Chondrocyte (in vitro differentiated cells): ENCODE measurements at regions not wholly inside any gene's neighbourhood (a gene's known extent, or its start where the extent isn't known, plus 50 kb on each side); places are given as distances from the start of the nearest gene placed in this dataset.

Experiments used
- DNase-seq: peaks from one replicate; pipeline ENCODE4 v3.0.0; 2021; ENCODE audit warnings: mixed read lengths, low spot score
- H3K27ac Mint-ChIP-seq: one replicate; pipeline ENCODE4 v1.8.0; 2021; ENCODE audit warnings: mild to moderate bottlenecking, moderate library complexity, mixed read lengths; ENCODE audit not compliant: unreplicated experiment
- H3K27me3 Mint-ChIP-seq: 2 replicates; pipeline ENCODE4 v1.8.0; 2021; ENCODE audit warnings: low read depth, mixed read lengths
- H3K36me3 Mint-ChIP-seq: 2 replicates; pipeline ENCODE4 v1.8.0; 2021; ENCODE audit warnings: low read depth, mixed read lengths
- H3K4me1 Mint-ChIP-seq: 2 replicates; pipeline ENCODE4 v1.8.0; 2021; ENCODE audit warnings: low read depth, mild to moderate bottlenecking, mixed read lengths
- H3K4me3 Mint-ChIP-seq: one replicate; pipeline ENCODE4 v1.8.0; 2021; ENCODE audit warnings: mild to moderate bottlenecking, moderate library complexity, mixed read lengths; ENCODE audit not compliant: unreplicated experiment
- H3K9me3 Mint-ChIP-seq: 2 replicates; pipeline ENCODE4 v1.8.0; 2021; ENCODE audit warnings: low read depth, mixed read lengths
- TF ChIP-seq, protein P1 (sequence below): fragments of 200-600 bp; sonication (generic); IDR thresholded peaks from 2 replicates; pipeline ENCODE4 v1.5.0; 2021; ENCODE audit warnings: antibody characterized with exemption, mild to moderate bottlenecking, moderate library complexity

DNA sequence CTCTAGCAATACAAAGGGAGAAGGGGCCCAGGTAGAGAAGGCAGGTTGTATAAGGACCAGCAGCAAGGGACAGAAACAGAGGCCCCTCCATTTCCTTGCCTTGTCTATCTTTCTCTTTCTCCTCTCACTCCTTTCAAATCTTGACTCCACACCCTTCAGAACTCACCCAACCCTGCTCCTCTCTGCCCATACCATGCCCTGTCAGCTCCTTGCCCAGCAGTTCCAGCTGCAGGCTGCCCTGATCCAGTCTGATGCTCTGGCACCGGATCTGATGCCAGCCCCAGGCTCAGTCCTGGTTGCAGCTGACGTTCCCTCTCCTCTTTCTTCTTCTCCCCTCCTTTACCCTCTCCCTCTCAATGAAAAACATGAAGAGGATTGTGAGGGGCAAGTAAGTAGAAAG, 291.2 kb downstream of the FBXW7 start:
- H3K4me1 Mint-ChIP-seq = peaks cover 47% of the 10 kb centered on the region
- no peak for DNase-seq
- no peaks in the 10 kb centered on the region for H3K36me3 Mint-ChIP-seq
- no peak overlapping the region for H3K27ac Mint-ChIP-seq
- TF ChIP-seq, protein P1, sequence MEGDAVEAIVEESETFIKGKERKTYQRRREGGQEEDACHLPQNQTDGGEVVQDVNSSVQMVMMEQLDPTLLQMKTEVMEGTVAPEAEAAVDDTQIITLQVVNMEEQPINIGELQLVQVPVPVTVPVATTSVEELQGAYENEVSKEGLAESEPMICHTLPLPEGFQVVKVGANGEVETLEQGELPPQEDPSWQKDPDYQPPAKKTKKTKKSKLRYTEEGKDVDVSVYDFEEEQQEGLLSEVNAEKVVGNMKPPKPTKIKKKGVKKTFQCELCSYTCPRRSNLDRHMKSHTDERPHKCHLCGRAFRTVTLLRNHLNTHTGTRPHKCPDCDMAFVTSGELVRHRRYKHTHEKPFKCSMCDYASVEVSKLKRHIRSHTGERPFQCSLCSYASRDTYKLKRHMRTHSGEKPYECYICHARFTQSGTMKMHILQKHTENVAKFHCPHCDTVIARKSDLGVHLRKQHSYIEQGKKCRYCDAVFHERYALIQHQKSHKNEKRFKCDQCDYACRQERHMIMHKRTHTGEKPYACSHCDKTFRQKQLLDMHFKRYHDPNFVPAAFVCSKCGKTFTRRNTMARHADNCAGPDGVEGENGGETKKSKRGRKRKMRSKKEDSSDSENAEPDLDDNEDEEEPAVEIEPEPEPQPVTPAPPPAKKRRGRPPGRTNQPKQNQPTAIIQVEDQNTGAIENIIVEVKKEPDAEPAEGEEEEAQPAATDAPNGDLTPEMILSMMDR = no peak
- H3K27me3 Mint-ChIP-seq = no peaks in the 10 kb centered on the region
- no peak overlapping the region for H3K4me3 Mint-ChIP-seq
- H3K9me3 Mint-ChIP-seq = no peaks in the 10 kb centered on the region

GRCh38 chr4:152243896-152244595, 291.8 kb downstream of the FBXW7 start:
- peaks cover 1% of the 10 kb centered on the region for H3K27me3 Mint-ChIP-seq
- no peaks in the 10 kb centered on the region for H3K9me3 Mint-ChIP-seq
- DNase-seq = no peak

DNA sequence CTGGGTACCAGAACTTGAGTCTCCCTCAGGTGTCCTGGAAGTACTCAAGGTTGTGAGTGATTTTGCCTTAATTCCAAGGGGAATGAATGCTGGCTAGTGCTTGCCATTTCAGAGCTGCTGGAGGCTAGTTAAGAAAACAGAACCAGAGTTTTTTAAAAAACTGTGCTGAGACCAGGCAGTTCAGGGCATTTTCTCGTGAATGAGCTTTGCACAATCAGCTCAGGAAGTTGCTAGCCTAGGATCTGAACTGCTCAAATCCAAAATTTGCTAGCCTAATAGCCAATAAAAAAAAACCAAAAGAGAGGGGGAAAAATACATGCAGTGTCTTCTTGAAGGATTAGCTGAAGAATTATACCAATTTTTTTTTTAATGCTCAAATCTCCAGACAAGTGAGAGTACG, 292.7 kb downstream of the FBXW7 start:
- H3K27me3 Mint-ChIP-seq = peaks cover 4% of the 10 kb centered on the region
- no peaks in the 10 kb centered on the region for H3K9me3 Mint-ChIP-seq
- no peaks in the 10 kb centered on the region for H3K36me3 Mint-ChIP-seq
- no peak overlapping the region for H3K4me3 Mint-ChIP-seq
- peaks cover 47% of the 10 kb centered on the region for H3K4me1 Mint-ChIP-seq
- H3K27ac Mint-ChIP-seq = peak overlapping the region; percentile 62
- no peak for DNase-seq
- TF ChIP-seq, protein P1 = no peak

More at GRCh38 chr4:152243896-152244595, 291.8 kb downstream of the FBXW7 start:
- Mint-ChIP-seq H3K27ac (peak overlapping the region; percentile 62), H3K4me1 (peaks cover 47% of the 10 kb centered on the region), H3K36me3 (no peaks in the 10 kb centered on the region), H3K4me3 (no peak overlapping the region)
- TF ChIP-seq, protein P1 = no peak

- Mint-ChIP-seq H3K27me3 (peaks cover 6% of the 10 kb centered on the region), H3K4me3 (no peak overlapping the region), H3K36me3 (no peaks in the 10 kb centered on the region), H3K4me1 (peaks cover 31% of the 10 kb centered on the region), H3K27ac (no peak overlapping the region), H3K9me3 (no peaks in the 10 kb centered on the region)
- TF ChIP-seq, protein P1 = no peak
- DNase-seq = no peak
These were observed 295.7 kb downstream of the FBXW7 start for GRCh38 chr4:152240232-152240631.

DNA sequence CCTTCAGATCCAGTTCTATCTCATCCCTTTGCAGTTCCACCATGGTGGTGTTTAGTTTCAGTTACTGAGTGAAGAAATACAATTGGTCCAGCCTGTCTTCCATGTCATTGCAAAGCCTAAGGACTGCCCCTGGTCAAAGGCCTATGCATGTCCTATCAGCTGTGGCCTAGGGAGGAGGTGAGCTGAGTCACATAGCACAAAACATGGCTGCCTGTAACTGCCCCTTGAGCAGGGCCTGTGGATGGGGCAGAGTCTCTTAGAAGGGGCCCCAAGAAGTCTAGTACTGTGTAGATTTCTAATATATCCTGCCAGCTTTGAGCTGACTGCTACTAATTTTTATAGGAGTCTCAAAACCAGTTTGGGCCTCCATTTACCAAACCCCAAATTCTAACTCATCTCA, 296.7 kb downstream of the FBXW7 start:
- no peak overlapping the region for H3K4me3 Mint-ChIP-seq
- H3K27me3 Mint-ChIP-seq = peaks cover 6% of the 10 kb centered on the region
- TF ChIP-seq, protein P1 = no peak
- no peaks in the 10 kb centered on the region for H3K9me3 Mint-ChIP-seq
- no peaks in the 10 kb centered on the region for H3K36me3 Mint-ChIP-seq
- DNase-seq = no peak
- H3K27ac Mint-ChIP-seq = no peak overlapping the region
- H3K4me1 Mint-ChIP-seq = peaks cover 22% of the 10 kb centered on the region
